Smooth muscle cell (in vitro differentiated cells): ENCODE measurements at regions not wholly inside any gene's neighbourhood (a gene's known extent, or its start where the extent isn't known, plus 50 kb on each side); places are given as distances from the start of the nearest gene placed in this dataset.

Experiments used
- DNase-seq: peaks from one replicate; lab custom pipeline; 2025; ENCODE audit not compliant: unreplicated experiment; lab: John Stamatoyannopoulos, UW
- H2AFZ ChIP-seq: fragments of 200-600 bp; sonication (generic); 2 replicates; pipeline ENCODE4 v1.6.0; 2016; ENCODE audit warnings: antibody characterized with exemption, low read depth, mild to moderate bottlenecking
- H3F3A ChIP-seq: fragments of 200-600 bp; sonication (generic); 2 replicates; pipeline ENCODE4 v1.6.0; 2017; ENCODE audit warnings: antibody characterized with exemption, low read depth
- H3K27ac ChIP-seq: fragments of 200-600 bp; sonication (generic); 2 replicates; pipeline ENCODE4 v1.5.1; 2016; ENCODE audit warnings: low read depth, mild to moderate bottlenecking
- H3K27me3 ChIP-seq: fragments of 200-600 bp; sonication (generic); 2 replicates; pipeline ENCODE4 v1.6.1; 2016; ENCODE audit warnings: low read depth, mild to moderate bottlenecking
- H3K36me3 ChIP-seq: fragments of 200-600 bp; sonication (generic); 2 replicates; pipeline ENCODE4 v1.5.1; 2016; ENCODE audit warnings: low read depth
- H3K4me1 ChIP-seq: fragments of 200-600 bp; sonication (generic); 2 replicates; pipeline ENCODE4 v1.5.1; 2016; ENCODE audit warnings: low read depth
- H3K4me2 ChIP-seq: fragments of 200-600 bp; sonication (generic); 2 replicates; pipeline ENCODE4 v1.6.0; 2016; ENCODE audit warnings: mild to moderate bottlenecking
- H3K4me3 ChIP-seq: fragments of 200-600 bp; sonication (generic); 2 replicates; pipeline ENCODE4 v1.5.1; 2016; ENCODE audit warnings: mild to moderate bottlenecking
- H3K79me2 ChIP-seq: fragments of 200-600 bp; sonication (generic); 2 replicates; pipeline ENCODE4 v1.6.0; 2016; ENCODE audit warnings: low read depth, mild to moderate bottlenecking
- H3K9ac ChIP-seq: fragments of 200-600 bp; sonication (generic); 2 replicates; pipeline ENCODE4 v1.6.0; 2016; ENCODE audit warnings: low read depth
- H3K9me3 ChIP-seq: fragments of 200-600 bp; sonication (generic); replicated peaks from 2 replicates; pipeline ENCODE4 v1.5.1; 2016; ENCODE audit warnings: low read depth
- H4K20me1 ChIP-seq: fragments of 200-600 bp; sonication (generic); 2 replicates; pipeline ENCODE4 v1.6.0; 2016; ENCODE audit warnings: low read depth
- WGBS: methylation state at CpG from one replicate; pipeline ENCODE4 v1.1.7; 2016; ENCODE audit warnings: low lambda C conversion rate; 5-methylcytosine and 5-hydroxymethylcytosine counted together
- TF ChIP-seq, protein P1 (sequence below): fragments of 200-600 bp; sonication (generic); IDR thresholded peaks from 2 replicates; pipeline ENCODE4 v1.5.1; 2017; ENCODE audit warnings: borderline replicate concordance, mild to moderate bottlenecking, antibody characterized with exemption; ENCODE audit not compliant: insufficient read depth, poor library complexity, severe bottlenecking

GRCh38 chr14:44657696-44658388, 150.8 kb upstream of the FSCB start:
- Histone ChIP-seq H2AFZ (no peak overlapping the region), H4K20me1 (no peaks in the 10 kb centered on the region), H3K4me1 (no peaks in the 10 kb centered on the region), H3K4me3 (no peak overlapping the region), H3F3A (peaks cover 5% of the 10 kb centered on the region), H3K36me3 (no peaks in the 10 kb centered on the region), H3K27ac (no peak overlapping the region), H3K4me2 (peak overlapping the region; percentile 10), H3K9ac (no peak overlapping the region), H3K27me3 (no peaks in the 10 kb centered on the region), H3K79me2 (no peaks in the 10 kb centered on the region), H3K9me3 (no peaks in the 10 kb centered on the region)
- no peak for DNase-seq
- TF ChIP-seq, protein P1, sequence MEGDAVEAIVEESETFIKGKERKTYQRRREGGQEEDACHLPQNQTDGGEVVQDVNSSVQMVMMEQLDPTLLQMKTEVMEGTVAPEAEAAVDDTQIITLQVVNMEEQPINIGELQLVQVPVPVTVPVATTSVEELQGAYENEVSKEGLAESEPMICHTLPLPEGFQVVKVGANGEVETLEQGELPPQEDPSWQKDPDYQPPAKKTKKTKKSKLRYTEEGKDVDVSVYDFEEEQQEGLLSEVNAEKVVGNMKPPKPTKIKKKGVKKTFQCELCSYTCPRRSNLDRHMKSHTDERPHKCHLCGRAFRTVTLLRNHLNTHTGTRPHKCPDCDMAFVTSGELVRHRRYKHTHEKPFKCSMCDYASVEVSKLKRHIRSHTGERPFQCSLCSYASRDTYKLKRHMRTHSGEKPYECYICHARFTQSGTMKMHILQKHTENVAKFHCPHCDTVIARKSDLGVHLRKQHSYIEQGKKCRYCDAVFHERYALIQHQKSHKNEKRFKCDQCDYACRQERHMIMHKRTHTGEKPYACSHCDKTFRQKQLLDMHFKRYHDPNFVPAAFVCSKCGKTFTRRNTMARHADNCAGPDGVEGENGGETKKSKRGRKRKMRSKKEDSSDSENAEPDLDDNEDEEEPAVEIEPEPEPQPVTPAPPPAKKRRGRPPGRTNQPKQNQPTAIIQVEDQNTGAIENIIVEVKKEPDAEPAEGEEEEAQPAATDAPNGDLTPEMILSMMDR, result peak; percentile 57
- WGBS, result 36% methylated on average over 3 of the region's 3 CpGs

DNA sequence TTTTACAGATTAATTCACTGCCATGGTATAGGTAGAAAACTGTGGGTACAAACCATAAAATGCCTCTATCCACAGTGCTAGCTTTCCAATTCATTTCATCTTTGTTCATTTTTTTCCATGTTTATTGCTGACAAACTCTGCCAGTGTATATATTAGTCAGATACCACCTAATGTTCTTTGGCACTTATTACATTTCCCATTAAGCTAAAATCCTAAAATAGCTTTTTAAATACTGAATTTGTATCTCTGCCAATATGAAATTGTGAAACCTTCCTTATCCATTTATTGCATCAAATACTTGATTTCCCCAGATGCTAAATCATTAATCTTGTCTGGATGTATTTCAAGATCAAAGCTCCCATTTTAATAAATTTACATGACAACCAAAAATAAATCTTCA, 150.1 kb upstream of the FSCB start:
- Histone ChIP-seq H3F3A (peaks cover 5% of the 10 kb centered on the region), H2AFZ (no peak overlapping the region), H3K9me3 (no peaks in the 10 kb centered on the region), H3K4me3 (no peak overlapping the region), H3K36me3 (no peaks in the 10 kb centered on the region), H3K4me2 (peak overlapping the region; percentile 10), H3K27ac (no peak overlapping the region), H3K27me3 (no peaks in the 10 kb centered on the region), H3K79me2 (no peaks in the 10 kb centered on the region), H3K4me1 (no peaks in the 10 kb centered on the region), H3K9ac (no peak overlapping the region), H4K20me1 (no peaks in the 10 kb centered on the region)
- no peak for DNase-seq
- TF ChIP-seq, protein P1, result no peak

GRCh38 chr14:44654591-44654990, 147.5 kb upstream of the FSCB start:
- Histone ChIP-seq H3F3A (peaks cover 5% of the 10 kb centered on the region), H4K20me1 (no peaks in the 10 kb centered on the region), H3K27me3 (no peaks in the 10 kb centered on the region), H2AFZ (peak overlapping the region; percentile 42), H3K9ac (no peak overlapping the region), H3K4me1 (no peaks in the 10 kb centered on the region), H3K79me2 (no peaks in the 10 kb centered on the region), H3K9me3 (no peaks in the 10 kb centered on the region), H3K4me2 (no peak overlapping the region), H3K36me3 (peaks cover 5% of the 10 kb centered on the region), H3K27ac (no peak overlapping the region), H3K4me3 (no peak overlapping the region)
- no peak for DNase-seq
- 86% methylated on average over 2 of the region's 2 CpGs for WGBS
- TF ChIP-seq, protein P1, result no peak

GRCh38 chr14:44653641-44654040, 146.6 kb upstream of the FSCB start:
- no peaks in the 10 kb centered on the region for H3K9me3 ChIP-seq
- 10% methylated on average over 3 of the region's 3 CpGs for WGBS
- no peaks in the 10 kb centered on the region for H3K27me3 ChIP-seq
- H3F3A ChIP-seq, result peaks cover 5% of the 10 kb centered on the region
- no peaks in the 10 kb centered on the region for H3K79me2 ChIP-seq
- H4K20me1 ChIP-seq, result no peaks in the 10 kb centered on the region
- H3K4me2 ChIP-seq, result peak overlapping the region; percentile 60
- peaks cover 5% of the 10 kb centered on the region for H3K36me3 ChIP-seq
- H3K4me3 ChIP-seq, result no peak overlapping the region
- peak overlapping the region; percentile 91 for H2AFZ ChIP-seq
- peak overlapping the region; percentile 69 for H3K27ac ChIP-seq
- TF ChIP-seq, protein P1, result no peak
- no peak for DNase-seq
- H3K4me1 ChIP-seq, result no peaks in the 10 kb centered on the region
- no peak overlapping the region for H3K9ac ChIP-seq
